Endothelial cell of umbilical vein (primary cell): ENCODE measurements at regions not wholly inside any gene's neighbourhood (a gene's known extent, or its start where the extent isn't known, plus 50 kb on each side); places are given as distances from the start of the nearest gene placed in this dataset.

Experiments
- CTCF ChIP-seq, 2 donors: IDR thresholded peaks; 1 replicate in 1 of 2; 2 replicates in 1 of 2; pipeline ENCODE4 v1.5.1; 2011; ENCODE audit warnings: low read length in 2 of 2, mild to moderate bottlenecking in 2 of 2, moderate library complexity in 2 of 2, control low read depth in 1 of 2, inconsistent platforms in 1 of 2, low read depth in 1 of 2; ENCODE audit not compliant: insufficient read depth in 1 of 2; ENCODE audit errors: extremely low read depth in 1 of 2
- EZH2 ChIP-seq: IDR thresholded peaks from 2 replicates; pipeline ENCODE4 v1.6.1; 2012; ENCODE audit warnings: borderline replicate concordance, low read depth, mild to moderate bottlenecking, moderate library complexity, low read length, inconsistent platforms; ENCODE audit not compliant: severe bottlenecking
- GATA2 ChIP-seq: IDR thresholded peaks from 2 replicates; pipeline ENCODE4 v1.7.0; 2011; ENCODE audit warnings: low read depth, mild to moderate bottlenecking, moderate library complexity, mixed read lengths, low read length; ENCODE audit not compliant: insufficient read length, insufficient read depth
- POLR2AphosphoS5 ChIP-seq: IDR thresholded peaks from 2 replicates; pipeline ENCODE4 v1.6.1; 2012; ENCODE audit warnings: low read depth, mild to moderate bottlenecking, control low read depth, low read length, moderate library complexity; ENCODE audit not compliant: insufficient read depth

- TF ChIP-seq POLR2AphosphoS5 (no peak), CTCF (IDR thresholded peaks at IDR 0.05; ENCODE audit: extremely low read depth in 1 of 2, insufficient read depth in 1 of 2, low read depth in 1 of 2, low read length in 2 of 2) (no peak), GATA2 (no peak), EZH2 (no peak)
These were observed 882.4 kb upstream of the AMELY start for GRCh38 chrY:7793989-7794388.
